ENCODE measurements at regions not wholly inside any gene's neighbourhood (a gene's known extent, or its start where the extent isn't known, plus 50 kb on each side); places are given as distances from the start of the nearest gene placed in this dataset.
"Not testable (repeated sequence)": the region's sequence is repeated elsewhere in the genome, so short reads cannot be mapped to it uniquely, and the experiment has no call there.

- DNase-seq, result no peak
Observed at GRCh38 chr5:110872963-110873362, 134.2 kb downstream of the SLC25A46 start.

- no peak for DNase-seq
Observed at GRCh38 chr5:110873773-110874437, 135.1 kb downstream of the SLC25A46 start.

GRCh38 chr5:110875115-110875514, 136.3 kb downstream of the SLC25A46 start:
- DNase-seq, result not testable (repeated sequence)

- no peak for DNase-seq
Observed at GRCh38 chr5:110878115-110878514, 139.3 kb downstream of the SLC25A46 start.

- no peak for DNase-seq
Observed at GRCh38 chr5:110879675-110880074, 140.9 kb downstream of the SLC25A46 start.

GRCh38 chr5:110880413-110880812, 141.6 kb downstream of the SLC25A46 start:
- DNase-seq, result no peak

- no peak for DNase-seq
Observed at GRCh38 chr5:110884005-110884404, 145.2 kb downstream of the SLC25A46 start.

GRCh38 chr5:110887170-110887569, 148.4 kb downstream of the SLC25A46 start:
- DNase-seq, result not testable (repeated sequence)

- not testable (repeated sequence) for DNase-seq
Observed at GRCh38 chr5:110893854-110894483, 155.2 kb downstream of the SLC25A46 start.

GRCh38 chr5:110894805-110895204, 156.0 kb downstream of the SLC25A46 start:
- no peak for DNase-seq

- no peak for DNase-seq
Observed at GRCh38 chr5:110896901-110897300, 158.1 kb downstream of the SLC25A46 start.

- no peak for DNase-seq
Observed at GRCh38 chr5:110899566-110900412, 161.0 kb downstream of the SLC25A46 start.

GRCh38 chr5:110900829-110901228, 162.0 kb downstream of the SLC25A46 start:
- DNase-seq, result no peak

GRCh38 chr5:110903966-110904365, 165.2 kb downstream of the SLC25A46 start:
- no peak for DNase-seq

GRCh38 chr5:110908848-110909247, 162.7 kb upstream of the TSLP start:
- no peak for DNase-seq

GRCh38 chr5:110909415-110909814, 162.1 kb upstream of the TSLP start:
- no peak for DNase-seq

- no peak for DNase-seq
Observed at GRCh38 chr5:110909950-110910349, 161.6 kb upstream of the TSLP start.

GRCh38 chr5:110913221-110913620, 158.3 kb upstream of the TSLP start:
- DNase-seq, result no peak

GRCh38 chr5:110916381-110917049, 155.0 kb upstream of the TSLP start:
- no peak for DNase-seq

GRCh38 chr5:110917161-110917875, 154.2 kb upstream of the TSLP start:
- DNase-seq, result no peak

GRCh38 chr5:110918683-110919082, 152.8 kb upstream of the TSLP start:
- no peak for DNase-seq

- no peak for DNase-seq
Observed at GRCh38 chr5:110923971-110924370, 147.5 kb upstream of the TSLP start.

GRCh38 chr5:110925398-110925797, 146.1 kb upstream of the TSLP start:
- DNase-seq, result no peak
